Testis (tissue), 2 donors: ENCODE measurements at regions not wholly inside any gene's neighbourhood (a gene's known extent, or its start where the extent isn't known, plus 50 kb on each side); places are given as distances from the start of the nearest gene placed in this dataset.

Experiments used
- POLR2A ChIP-seq: fragments of 450-650 bp; IDR thresholded peaks from one replicate; pipeline ENCODE4 v1.6.1; 2017; ENCODE audit warnings: antibody characterized with exemption, mild to moderate bottlenecking, moderate library complexity
- TF ChIP-seq, protein P1 (sequence below), 3 experiments: fragments of 450-650 bp in 2 of 3; fragments of 200-600 bp in 1 of 3; sonication (generic) in 1 of 3; IDR thresholded peaks; one replicate each; pipeline ENCODE4 v1.5.1; 2016 to 2019; ENCODE audit warnings: antibody characterized with exemption in 3 of 3, mild to moderate bottlenecking in 2 of 3, moderate library complexity in 1 of 3

DNA sequence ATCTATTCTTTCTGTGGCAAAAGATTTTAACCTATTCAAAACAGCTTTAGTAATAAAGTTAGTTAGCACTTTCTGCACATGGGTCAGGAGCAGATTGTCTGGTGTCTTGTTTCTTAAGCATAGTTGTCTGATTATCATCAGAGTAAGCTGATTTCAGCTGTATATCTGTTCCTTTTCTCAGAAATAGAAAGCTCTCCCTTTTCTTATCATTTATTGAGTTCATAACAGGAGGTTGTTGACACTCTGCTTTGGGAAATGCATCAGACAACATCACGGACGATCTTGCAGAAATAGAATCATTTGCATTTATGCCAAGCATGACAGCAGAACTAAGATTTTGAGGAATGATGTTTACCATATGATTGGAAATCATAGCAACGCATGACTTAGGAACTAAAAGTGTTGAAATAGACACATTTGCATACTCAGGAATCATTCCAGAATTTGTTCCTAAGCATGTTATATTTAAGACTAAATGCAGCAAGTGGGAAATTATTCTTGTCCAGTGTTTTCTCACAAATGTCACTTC, 66.7 kb downstream of the RBMX2 start:
- TF ChIP-seq, protein P1, sequence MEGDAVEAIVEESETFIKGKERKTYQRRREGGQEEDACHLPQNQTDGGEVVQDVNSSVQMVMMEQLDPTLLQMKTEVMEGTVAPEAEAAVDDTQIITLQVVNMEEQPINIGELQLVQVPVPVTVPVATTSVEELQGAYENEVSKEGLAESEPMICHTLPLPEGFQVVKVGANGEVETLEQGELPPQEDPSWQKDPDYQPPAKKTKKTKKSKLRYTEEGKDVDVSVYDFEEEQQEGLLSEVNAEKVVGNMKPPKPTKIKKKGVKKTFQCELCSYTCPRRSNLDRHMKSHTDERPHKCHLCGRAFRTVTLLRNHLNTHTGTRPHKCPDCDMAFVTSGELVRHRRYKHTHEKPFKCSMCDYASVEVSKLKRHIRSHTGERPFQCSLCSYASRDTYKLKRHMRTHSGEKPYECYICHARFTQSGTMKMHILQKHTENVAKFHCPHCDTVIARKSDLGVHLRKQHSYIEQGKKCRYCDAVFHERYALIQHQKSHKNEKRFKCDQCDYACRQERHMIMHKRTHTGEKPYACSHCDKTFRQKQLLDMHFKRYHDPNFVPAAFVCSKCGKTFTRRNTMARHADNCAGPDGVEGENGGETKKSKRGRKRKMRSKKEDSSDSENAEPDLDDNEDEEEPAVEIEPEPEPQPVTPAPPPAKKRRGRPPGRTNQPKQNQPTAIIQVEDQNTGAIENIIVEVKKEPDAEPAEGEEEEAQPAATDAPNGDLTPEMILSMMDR (IDR thresholded peaks at IDR 0.05) = no peak
- TF ChIP-seq POLR2A = no peak
